Mucosa of rectum (tissue), 2 donors: ENCODE measurements at regions not wholly inside any gene's neighbourhood (a gene's known extent, or its start where the extent isn't known, plus 50 kb on each side); places are given as distances from the start of the nearest gene placed in this dataset.

Source experiments
- H3K27ac ChIP-seq, 2 donors: one replicate each; pipeline ENCODE4 v1.7.0; 2013; ENCODE audit warnings: inconsistent platforms in 2 of 2, low read depth in 2 of 2, low read length in 2 of 2
- H3K27me3 ChIP-seq, 2 donors: one replicate each; pipeline ENCODE4 v1.7.0; 2013; ENCODE audit warnings: low read length in 2 of 2; ENCODE audit not compliant: control insufficient read depth in 2 of 2, insufficient read depth in 2 of 2
- H3K36me3 ChIP-seq, 2 donors: one replicate each; pipeline ENCODE4 v1.7.0; 2013; ENCODE audit warnings: low read length in 2 of 2; ENCODE audit not compliant: control insufficient read depth in 2 of 2, insufficient read depth in 2 of 2
- H3K4me1 ChIP-seq, 2 donors: one replicate each; pipeline ENCODE4 v1.7.0; 2013; ENCODE audit warnings: low read length in 2 of 2, mild to moderate bottlenecking in 1 of 2; ENCODE audit not compliant: control insufficient read depth in 2 of 2, insufficient read depth in 2 of 2
- H3K4me3 ChIP-seq, 2 donors: one replicate each; pipeline ENCODE4 v1.7.0; 2013; ENCODE audit warnings: low read length in 2 of 2
- H3K9ac ChIP-seq, 2 donors: one replicate each; pipeline ENCODE4 v1.7.0; 2013; ENCODE audit warnings: low read length in 2 of 2, low read depth in 1 of 2, mild to moderate bottlenecking in 1 of 2
- H3K9me3 ChIP-seq, 2 donors: one replicate each; pipeline ENCODE4 v1.7.0; 2013; ENCODE audit warnings: low read length in 2 of 2; ENCODE audit not compliant: control insufficient read depth in 2 of 2
- donor health status: healthy.
- donor health status: Normal muscosa, but diverticular disease.

DNA sequence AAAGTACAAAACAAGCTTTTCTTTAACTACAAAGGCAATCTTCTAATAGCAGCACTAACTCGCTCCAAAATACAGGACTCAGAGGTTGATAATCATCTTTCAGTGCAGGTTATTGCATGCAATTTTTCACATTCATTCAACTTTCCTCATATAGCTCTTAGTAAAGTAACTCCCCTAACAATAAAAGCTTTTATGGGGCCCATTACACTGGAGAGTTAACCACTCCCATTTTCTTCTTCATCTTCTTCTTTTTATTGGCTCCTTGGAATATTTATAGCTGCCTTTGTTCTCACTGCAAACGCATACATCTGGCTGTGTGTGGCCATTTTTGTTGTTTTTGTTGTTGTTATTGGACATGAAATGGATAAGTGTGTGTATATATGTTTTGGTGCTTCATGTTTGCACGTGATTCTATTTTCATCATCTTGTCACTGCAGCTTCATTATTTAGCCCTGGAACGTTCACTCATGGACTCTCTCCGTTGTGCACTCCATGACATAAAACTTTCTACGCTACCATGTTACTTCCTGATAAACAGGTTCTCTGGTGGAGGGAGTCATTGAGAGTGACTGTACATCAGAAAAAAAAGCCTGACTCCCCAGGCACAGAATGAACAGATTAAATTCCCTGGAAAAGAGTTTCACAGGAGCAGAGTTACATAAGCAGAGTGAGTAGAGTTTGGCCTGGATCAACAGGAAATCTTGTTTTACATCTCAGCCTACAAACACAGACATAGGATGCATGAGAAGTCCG is 236.4 kb upstream of the SP4 start:
- H3K27ac ChIP-seq, result peak overlapping the region in 1 of 2 donors; percentile 13

DNA sequence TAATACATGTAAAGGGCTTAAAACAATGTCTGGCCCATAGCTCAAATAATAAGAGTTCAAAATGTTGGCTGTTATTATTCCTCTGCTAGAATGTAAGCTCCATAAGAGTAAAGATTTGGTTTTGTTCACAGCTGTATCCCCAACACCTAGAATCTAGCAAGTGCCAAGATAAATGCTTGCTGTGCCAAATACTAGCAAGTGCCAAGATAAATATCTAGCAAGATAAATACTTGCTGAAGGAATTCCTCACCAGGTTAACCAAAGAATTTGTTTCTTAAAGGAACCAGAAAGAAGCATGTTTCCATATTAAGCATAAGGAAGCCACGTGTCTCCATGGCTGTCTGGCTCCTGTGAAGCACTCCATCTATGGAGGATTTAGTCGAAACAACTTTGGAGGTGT is 235.2 kb upstream of the SP4 start:
- Histone ChIP-seq H3K27me3 (no peaks in the 10 kb centered on the region), H3K4me3 (no peak overlapping the region), H3K4me1 (peaks cover 4% of the 10 kb centered on the region in 2 donors), H3K9ac (no peak overlapping the region), H3K36me3 (no peaks in the 10 kb centered on the region), H3K27ac (no peak overlapping the region), H3K9me3 (no peaks in the 10 kb centered on the region)

More for the DNA sequence above, 236.4 kb upstream of the SP4 start:
- H3K4me3 ChIP-seq, result no peak overlapping the region
- H3K27me3 ChIP-seq, result no peaks in the 10 kb centered on the region
- H3K9ac ChIP-seq, result no peak overlapping the region
- H3K9me3 ChIP-seq, result no peaks in the 10 kb centered on the region
- H3K36me3 ChIP-seq, result no peaks in the 10 kb centered on the region
- peaks cover 4% of the 10 kb centered on the region in 2 donors for H3K4me1 ChIP-seq

DNA sequence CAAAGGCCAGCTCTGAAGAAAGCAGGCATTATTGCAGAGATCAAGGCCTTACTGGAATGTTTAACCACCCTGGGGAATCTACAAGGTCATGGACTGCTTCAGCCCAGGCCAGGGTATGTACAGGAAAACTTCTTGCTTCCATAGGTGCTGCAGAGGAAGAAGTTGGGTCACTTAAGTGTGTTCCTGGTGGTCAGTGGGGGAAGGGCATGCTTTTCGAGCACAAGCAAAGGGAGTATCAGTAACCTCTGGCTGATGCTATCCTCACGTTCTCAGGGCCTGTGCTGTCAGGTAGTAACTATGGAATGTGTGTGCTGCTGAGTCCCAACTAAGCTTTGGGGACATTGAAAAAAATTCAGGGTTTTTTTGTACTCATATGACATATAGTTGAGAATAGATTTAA is 234.0 kb upstream of the SP4 start:
- no peaks in the 10 kb centered on the region for H3K36me3 ChIP-seq
- H3K27me3 ChIP-seq, result no peaks in the 10 kb centered on the region
- H3K9me3 ChIP-seq, result no peaks in the 10 kb centered on the region
- no peak overlapping the region for H3K9ac ChIP-seq
- no peak overlapping the region for H3K4me3 ChIP-seq
- no peak overlapping the region for H3K27ac ChIP-seq
- H3K4me1 ChIP-seq, result peaks cover 4% of the 10 kb centered on the region in 2 donors

DNA sequence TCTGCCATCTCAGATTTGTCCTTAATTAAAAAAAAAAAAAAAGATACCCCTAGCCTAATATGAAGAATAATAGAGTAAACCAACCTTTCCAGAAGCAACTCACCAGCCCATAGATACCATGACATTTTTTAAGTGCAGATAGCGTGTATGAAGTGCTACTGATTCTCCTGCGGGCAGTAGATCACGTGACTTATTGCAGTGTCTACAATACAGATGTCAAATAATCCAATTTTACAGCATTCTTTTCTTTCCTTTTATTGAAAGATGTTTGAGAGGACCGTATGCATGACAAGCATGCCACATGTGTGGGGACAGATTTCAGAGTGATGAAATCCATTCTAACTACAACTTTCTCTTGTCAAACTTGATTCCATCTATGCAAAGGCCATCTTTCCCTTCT is 232.9 kb upstream of the SP4 start:
- no peaks in the 10 kb centered on the region for H3K27me3 ChIP-seq
- no peak overlapping the region for H3K27ac ChIP-seq

DNA sequence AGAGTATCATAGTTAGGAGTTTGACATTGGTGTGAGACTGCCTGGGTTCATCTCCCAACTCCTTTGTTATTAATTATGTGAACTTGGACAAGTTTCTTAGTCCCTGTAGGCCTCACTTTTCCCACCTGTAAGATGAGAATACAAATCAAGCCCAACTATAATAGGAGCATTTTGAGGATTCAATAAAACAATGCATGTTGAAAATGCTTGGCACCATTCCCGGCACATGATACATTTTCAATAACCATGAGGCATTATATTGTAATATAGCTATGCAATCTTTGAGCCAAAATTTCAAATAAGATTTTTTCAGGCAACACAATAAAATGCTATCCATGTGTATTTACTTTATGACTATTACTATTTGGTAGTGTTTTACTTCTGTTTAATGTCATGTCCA is 229.0 kb upstream of the SP4 start:
- Histone ChIP-seq H3K4me3 (no peak overlapping the region), H3K27me3 (no peaks in the 10 kb centered on the region), H3K27ac (no peak overlapping the region), H3K9me3 (no peaks in the 10 kb centered on the region), H3K4me1 (no peaks in the 10 kb centered on the region), H3K9ac (no peak overlapping the region), H3K36me3 (no peaks in the 10 kb centered on the region)

More for the DNA sequence above, 232.9 kb upstream of the SP4 start:
- Histone ChIP-seq H3K9me3 (no peaks in the 10 kb centered on the region), H3K4me3 (no peak overlapping the region), H3K9ac (no peak overlapping the region), H3K4me1 (peaks cover 4% of the 10 kb centered on the region in 2 donors), H3K36me3 (no peaks in the 10 kb centered on the region)

DNA sequence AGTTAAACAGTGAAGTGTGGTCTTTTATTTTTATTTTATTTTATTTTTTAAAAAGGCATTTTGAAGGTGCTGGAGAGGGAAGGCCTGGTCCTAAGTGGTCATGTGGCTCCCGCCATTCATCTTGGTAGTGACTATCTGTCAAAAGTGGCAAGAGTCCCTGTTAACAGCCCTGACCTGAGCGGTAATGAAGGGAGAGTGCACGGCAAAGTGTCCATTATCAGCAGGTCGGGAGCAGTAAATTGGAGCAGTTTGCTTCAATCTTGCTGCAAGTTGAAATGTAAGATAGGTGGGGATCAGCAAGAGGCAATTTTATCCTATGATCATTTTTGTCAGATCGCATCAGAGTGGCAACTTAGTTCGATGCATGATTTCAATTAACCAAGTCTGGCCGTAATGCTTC is 227.4 kb upstream of the SP4 start:
- no peak overlapping the region for H3K9ac ChIP-seq
- H3K9me3 ChIP-seq, result no peaks in the 10 kb centered on the region
- H3K4me1 ChIP-seq, result no peaks in the 10 kb centered on the region
- H3K27ac ChIP-seq, result no peak overlapping the region
- no peak overlapping the region for H3K4me3 ChIP-seq
- H3K27me3 ChIP-seq, result no peaks in the 10 kb centered on the region
- no peaks in the 10 kb centered on the region for H3K36me3 ChIP-seq

DNA sequence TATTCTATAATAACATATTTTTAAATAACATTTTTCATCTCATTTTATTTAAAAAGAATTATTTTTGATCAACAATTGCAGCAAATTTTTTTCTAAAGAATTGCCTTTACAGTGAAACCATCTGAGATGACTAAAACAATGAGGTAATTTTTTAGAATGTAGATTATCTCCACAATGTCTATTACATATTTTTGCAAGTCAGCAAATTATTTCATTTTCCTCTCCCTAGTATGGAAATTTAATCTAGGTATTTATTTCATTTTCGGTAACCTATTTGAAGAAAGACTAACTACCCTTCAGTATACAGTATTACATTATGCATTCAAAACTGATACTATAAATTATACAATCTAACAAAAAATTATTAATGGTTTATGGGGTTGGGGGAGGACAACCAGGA is 213.2 kb upstream of the SP4 start:
- H3K27ac ChIP-seq, result no peak overlapping the region
- H3K27me3 ChIP-seq, result no peaks in the 10 kb centered on the region
- H3K9ac ChIP-seq, result no peak overlapping the region
- no peaks in the 10 kb centered on the region for H3K4me1 ChIP-seq
- H3K36me3 ChIP-seq, result no peaks in the 10 kb centered on the region
- H3K4me3 ChIP-seq, result no peak overlapping the region
- H3K9me3 ChIP-seq, result no peaks in the 10 kb centered on the region

DNA sequence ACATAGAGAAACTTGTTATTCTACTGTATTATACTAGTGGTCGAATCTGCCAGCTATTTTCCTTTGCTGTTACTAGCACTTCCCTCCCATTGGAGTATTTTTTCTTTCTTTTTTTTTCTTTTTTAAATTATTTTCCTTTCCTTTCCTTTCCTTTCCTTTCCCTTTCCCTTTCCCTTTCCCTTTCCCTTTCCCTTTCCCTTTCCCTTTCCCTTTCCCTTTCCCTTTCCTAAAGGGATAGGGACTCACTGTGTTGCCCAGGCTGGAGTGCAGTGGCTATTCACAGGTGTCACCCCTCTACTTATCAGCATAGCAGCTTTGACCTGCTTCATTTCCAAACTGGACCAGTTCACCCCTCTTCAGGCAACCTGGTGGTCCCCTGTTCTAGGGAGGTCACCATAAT is 212.6 kb upstream of the SP4 start:
- H3K9ac ChIP-seq, result no peak overlapping the region
- H3K36me3 ChIP-seq, result no peaks in the 10 kb centered on the region
- no peaks in the 10 kb centered on the region for H3K9me3 ChIP-seq
- H3K27ac ChIP-seq, result no peak overlapping the region
- no peak overlapping the region for H3K4me3 ChIP-seq
- H3K27me3 ChIP-seq, result no peaks in the 10 kb centered on the region
- H3K4me1 ChIP-seq, result no peaks in the 10 kb centered on the region

DNA sequence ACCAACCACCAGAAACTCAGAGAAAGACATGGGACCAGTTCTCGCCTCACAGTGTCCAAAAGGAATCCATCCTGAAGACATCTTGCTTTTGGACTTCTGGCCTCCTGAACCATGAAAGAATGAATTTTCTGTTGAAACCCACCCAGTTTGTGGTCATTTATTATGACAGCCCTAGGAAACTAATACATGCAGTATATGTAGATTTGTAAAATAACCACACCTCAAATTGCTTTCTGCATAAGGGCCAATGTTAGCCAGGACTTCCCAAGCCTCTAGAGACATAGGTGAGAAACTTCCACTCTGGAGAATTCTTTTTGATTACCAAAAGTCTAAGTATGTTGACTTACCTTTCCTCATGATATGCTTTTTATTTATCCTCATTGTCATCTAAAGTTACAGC is 210.5 kb upstream of the SP4 start:
- H3K27ac ChIP-seq, result no peak overlapping the region
- H3K9me3 ChIP-seq, result no peaks in the 10 kb centered on the region
- no peak overlapping the region for H3K9ac ChIP-seq
- H3K36me3 ChIP-seq, result no peaks in the 10 kb centered on the region
- no peak overlapping the region for H3K4me3 ChIP-seq
- H3K27me3 ChIP-seq, result no peaks in the 10 kb centered on the region
- no peaks in the 10 kb centered on the region for H3K4me1 ChIP-seq

DNA sequence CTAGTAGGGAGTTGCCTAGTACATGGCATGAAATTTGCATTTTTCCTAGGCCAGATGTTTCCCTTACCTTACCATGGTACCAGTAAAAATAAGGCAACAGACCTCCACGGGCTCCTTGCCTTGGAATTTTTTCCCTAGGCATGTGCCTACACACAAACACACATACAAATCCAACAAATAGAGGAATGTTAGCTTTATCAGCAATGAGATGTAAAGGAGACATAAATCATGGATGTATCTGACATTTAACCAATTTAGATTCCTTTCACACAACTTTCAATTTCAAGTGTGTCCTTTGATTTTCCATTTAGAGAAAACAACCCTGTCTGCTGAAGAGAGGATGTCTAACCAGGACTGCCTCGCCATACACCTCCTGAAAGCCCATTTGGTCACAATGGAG is 209.7 kb upstream of the SP4 start:
- Histone ChIP-seq H3K4me1 (no peaks in the 10 kb centered on the region), H3K27me3 (no peaks in the 10 kb centered on the region), H3K4me3 (no peak overlapping the region), H3K9ac (no peak overlapping the region), H3K27ac (no peak overlapping the region), H3K36me3 (no peaks in the 10 kb centered on the region), H3K9me3 (no peaks in the 10 kb centered on the region)
